ENCODE measurements at regions not wholly inside any gene's neighbourhood (a gene's known extent, or its start where the extent isn't known, plus 50 kb on each side); places are given as distances from the start of the nearest gene placed in this dataset.

- peak; percentile 35 for DNase-seq (ENCODE audit: low spot score)
Observed at GRCh38 chr4:23333946-23334878, 555.6 kb downstream of the PPARGC1A start.

- no peak for DNase-seq (ENCODE audit: low spot score)
Observed at GRCh38 chr4:23333556-23333945, 556.3 kb downstream of the PPARGC1A start.

- DNase-seq (ENCODE audit: low spot score), result no peak
Observed at GRCh38 chr4:23332313-23332712, 557.5 kb downstream of the PPARGC1A start.

GRCh38 chr4:23327120-23327519, 562.7 kb downstream of the PPARGC1A start:
- DNase-seq (ENCODE audit: low spot score), result no peak

GRCh38 chr4:23324021-23324690, 565.7 kb downstream of the PPARGC1A start:
- DNase-seq (ENCODE audit: low spot score), result no peak

- DNase-seq (ENCODE audit: low spot score), result no peak
Observed at GRCh38 chr4:23323436-23323835, 566.4 kb downstream of the PPARGC1A start.

GRCh38 chr4:23322732-23323131, 567.1 kb downstream of the PPARGC1A start:
- no peak for DNase-seq (ENCODE audit: low spot score)

GRCh38 chr4:23320931-23321587, 568.8 kb downstream of the PPARGC1A start:
- no peak for DNase-seq (ENCODE audit: low spot score)

- DNase-seq (ENCODE audit: low spot score), result no peak
Observed at GRCh38 chr4:23312686-23313085, 577.2 kb downstream of the PPARGC1A start.

- no peak for DNase-seq (ENCODE audit: low spot score)
Observed at GRCh38 chr4:23311983-23312382, 577.9 kb downstream of the PPARGC1A start.

- DNase-seq (ENCODE audit: low spot score), result no peak
Observed at GRCh38 chr4:23305026-23305425, 584.8 kb downstream of the PPARGC1A start.

GRCh38 chr4:23298371-23298770, 591.5 kb downstream of the PPARGC1A start:
- no peak for DNase-seq (ENCODE audit: low spot score)

- no peak for DNase-seq (ENCODE audit: low spot score)
Observed at GRCh38 chr4:23297327-23297726, 592.5 kb downstream of the PPARGC1A start.

- DNase-seq (ENCODE audit: low spot score), result no peak
Observed at GRCh38 chr4:23291139-23291538, 598.4 kb downstream of the GBA3 start.

- DNase-seq (ENCODE audit: low spot score), result no peak
Observed at GRCh38 chr4:23290656-23291055, 597.9 kb downstream of the GBA3 start.

GRCh38 chr4:23279377-23279986, 586.7 kb downstream of the GBA3 start:
- DNase-seq (ENCODE audit: low spot score), result no peak

GRCh38 chr4:23278845-23279244, 586.1 kb downstream of the GBA3 start:
- no peak for DNase-seq (ENCODE audit: low spot score)

GRCh38 chr4:23276076-23276475, 583.3 kb downstream of the GBA3 start:
- no peak for DNase-seq (ENCODE audit: low spot score)

GRCh38 chr4:23269566-23269965, 576.8 kb downstream of the GBA3 start:
- DNase-seq (ENCODE audit: low spot score), result no peak

GRCh38 chr4:23268072-23268771, 575.5 kb downstream of the GBA3 start:
- DNase-seq (ENCODE audit: low spot score), result no peak

- DNase-seq (ENCODE audit: low spot score), result no peak
Observed at GRCh38 chr4:23266401-23266800, 573.7 kb downstream of the GBA3 start.

- DNase-seq (ENCODE audit: low spot score), result no peak
Observed at GRCh38 chr4:23260511-23260910, 567.8 kb downstream of the GBA3 start.
